ENCODE measurements at regions not wholly inside any gene's neighbourhood (a gene's known extent, or its start where the extent isn't known, plus 50 kb on each side); places are given as distances from the start of the nearest gene placed in this dataset.

DNA sequence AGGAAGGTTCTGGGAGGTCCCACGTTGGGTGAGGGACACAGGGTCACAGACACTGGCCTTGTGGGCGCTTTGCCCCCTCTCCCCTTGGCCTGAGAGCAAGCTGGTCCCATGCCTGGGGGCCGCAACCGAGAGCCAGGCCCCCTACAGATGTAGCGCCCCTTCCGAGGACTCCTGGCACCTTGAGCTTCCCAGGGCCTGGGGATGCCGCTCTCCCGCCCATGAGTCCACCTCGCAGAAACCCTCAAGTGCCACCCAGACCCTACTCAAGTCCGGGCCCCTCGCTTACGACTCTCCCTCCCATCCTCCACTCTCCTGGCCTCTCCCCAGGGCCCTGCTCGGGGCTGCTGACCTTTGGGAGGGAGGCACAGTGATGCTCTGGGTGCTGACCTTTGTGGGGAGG, 204.0 kb downstream of the BRD1 start:
- TF ChIP-seq EZH2phosphoT487 (IDR thresholded peaks at IDR 0.05; ENCODE audit: insufficient read depth, low read depth) (no peak), EZH2 (IDR thresholded peaks at IDR 0.05; ENCODE audit: insufficient read depth, poor library complexity, severe bottlenecking) (no peak)
